Vagina (tissue), 2 donors: ENCODE measurements at regions not wholly inside any gene's neighbourhood (a gene's known extent, or its start where the extent isn't known, plus 50 kb on each side); places are given as distances from the start of the nearest gene placed in this dataset. TPM values are rescaled to one million over a fixed set of nuclear protein-coding genes. Genes with fewer than 3 reads are reported as not detected.
"Not testable (repeated sequence)": the region's sequence is repeated elsewhere in the genome, so short reads cannot be mapped to it uniquely, and the experiment has no call there.

ENCODE experiments used
- DNase-seq, 2 donors: peaks; one replicate each; pipeline ENCODE4 v3.0.0-alpha.2; 2017; ENCODE audit errors: extremely low spot score in 2 of 2
- H3K27ac ChIP-seq: fragments of 200-600 bp; sonication (generic); one replicate; pipeline ENCODE4 v1.5.1; 2019
- H3K27me3 ChIP-seq: fragments of 200-600 bp; sonication (generic); one replicate; pipeline ENCODE4 v1.5.1; 2019
- H3K36me3 ChIP-seq, 2 donors: fragments of 200-600 bp; sonication (generic); one replicate each; pipeline ENCODE4 v1.5.1; 2017 to 2019
- H3K4me1 ChIP-seq: fragments of 200-600 bp; sonication (generic); one replicate; pipeline ENCODE4 v1.5.1; 2019
- H3K4me3 ChIP-seq, 2 donors: fragments of 200-600 bp; sonication (generic); 1 replicate in 1 of 2; 2 replicates in 1 of 2; pipeline ENCODE4 v1.5.1; 2016 to 2019
- H3K9me3 ChIP-seq: fragments of 200-600 bp; sonication (generic); one replicate; pipeline ENCODE4 v1.5.1; 2019
- POLR2AphosphoS5 ChIP-seq, 2 donors: sonication (generic); formaldehyde crosslinking; IDR thresholded peaks; one replicate each; pipeline ENCODE4 v1.9.0; 2017; ENCODE audit warnings: antibody characterized with exemption in 2 of 2, mild to moderate bottlenecking in 2 of 2, low read depth in 1 of 2; ENCODE audit not compliant: insufficient read depth in 1 of 2
- intact Hi-C: fragments of 100-400 bp; cut with DNase I; formaldehyde crosslinking; loops from one replicate; pipeline ENCODE4 v1.15.1; 2023
- small RNA-seq: library from RNA; depleted of rRNA; stranded (forward); fragments of <200 nt; gene quantifications from one replicate; pipeline ENCODE3, GENCODE V24; 2016
- TF ChIP-seq, protein P1 (sequence below), 3 experiments: fragments of 450-650 bp in 2 of 3; fragments of 200-600 bp in 1 of 3; sonication (generic) in 1 of 3; IDR thresholded peaks; one replicate each; pipeline ENCODE4 v1.5.1; 2017 to 2019; ENCODE audit warnings: antibody characterized with exemption in 3 of 3, mild to moderate bottlenecking in 2 of 3, moderate library complexity in 2 of 3

DNA sequence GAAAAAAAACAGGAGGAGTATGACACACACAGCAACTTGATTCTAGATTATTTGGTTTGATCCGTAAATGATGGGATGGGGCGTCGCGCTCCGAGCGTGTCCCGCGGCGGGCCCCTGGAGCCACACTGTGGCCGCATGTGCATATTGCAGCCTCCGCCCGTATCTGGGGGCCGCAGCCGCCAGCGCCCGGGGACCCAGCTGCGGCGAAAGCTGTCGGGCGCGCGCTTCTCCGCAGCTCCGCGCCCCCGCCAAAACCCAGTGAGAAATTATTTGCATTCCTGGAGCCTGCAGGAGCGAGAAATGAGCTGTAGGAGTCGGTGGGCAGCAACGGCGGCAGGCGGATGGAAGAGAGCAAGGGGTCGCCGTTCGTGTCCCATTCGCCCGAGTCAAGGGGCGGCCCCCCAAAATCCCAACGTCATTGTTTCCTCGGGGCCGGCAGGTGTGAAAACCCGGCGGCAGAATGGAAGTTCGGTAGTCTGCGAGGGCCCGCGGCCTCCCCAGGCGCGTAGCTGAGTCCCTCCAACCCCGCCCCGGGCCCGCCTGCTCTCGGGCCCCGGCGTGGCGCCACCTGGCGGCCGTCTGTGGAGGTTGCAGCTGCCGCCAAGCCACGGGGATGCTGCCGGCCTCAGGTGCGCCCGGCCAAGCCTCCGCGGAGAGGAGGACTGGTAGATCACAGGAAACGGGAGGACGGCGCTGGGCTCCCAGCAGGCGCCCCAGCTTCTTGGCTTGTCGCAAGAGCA is 86.8 kb downstream of the FAM72B start:
- H3K4me3 ChIP-seq: peak overlapping the region; percentile 31 to 45
- intact Hi-C loops: not testable (repeated sequence)

DNA sequence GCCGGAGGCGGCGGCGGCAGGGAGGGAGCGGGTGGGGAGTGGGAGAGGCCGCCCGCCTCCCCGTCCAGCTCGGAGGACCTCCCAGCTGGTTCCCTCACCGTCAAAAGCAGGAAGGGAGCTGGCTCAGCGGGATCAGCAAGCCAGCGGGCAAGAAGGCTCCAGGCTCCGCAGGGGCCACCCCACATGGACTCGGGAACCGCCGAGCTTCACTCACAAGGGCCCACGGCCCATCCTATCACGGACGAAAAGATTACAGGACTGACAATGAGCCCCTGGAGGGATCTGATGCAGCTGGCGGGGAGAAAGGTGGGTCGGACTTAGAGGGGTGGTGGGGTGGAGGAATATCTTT is 86.3 kb downstream of the FAM72B start:
- H3K9me3 ChIP-seq, DNase-seq, H3K27me3 ChIP-seq, H3K36me3 ChIP-seq, H3K4me1 ChIP-seq, intact Hi-C loops: not testable (repeated sequence)
- H3K4me3 ChIP-seq: peak overlapping the region; percentile 31 to 45
- peak overlapping the region; percentile 79 for H3K27ac ChIP-seq

More for the DNA sequence above, 86.8 kb downstream of the FAM72B start:
- not testable (repeated sequence) for DNase-seq, H3K27me3 ChIP-seq, H3K9me3 ChIP-seq, H3K36me3 ChIP-seq, H3K4me1 ChIP-seq
- TF ChIP-seq, protein P1, sequence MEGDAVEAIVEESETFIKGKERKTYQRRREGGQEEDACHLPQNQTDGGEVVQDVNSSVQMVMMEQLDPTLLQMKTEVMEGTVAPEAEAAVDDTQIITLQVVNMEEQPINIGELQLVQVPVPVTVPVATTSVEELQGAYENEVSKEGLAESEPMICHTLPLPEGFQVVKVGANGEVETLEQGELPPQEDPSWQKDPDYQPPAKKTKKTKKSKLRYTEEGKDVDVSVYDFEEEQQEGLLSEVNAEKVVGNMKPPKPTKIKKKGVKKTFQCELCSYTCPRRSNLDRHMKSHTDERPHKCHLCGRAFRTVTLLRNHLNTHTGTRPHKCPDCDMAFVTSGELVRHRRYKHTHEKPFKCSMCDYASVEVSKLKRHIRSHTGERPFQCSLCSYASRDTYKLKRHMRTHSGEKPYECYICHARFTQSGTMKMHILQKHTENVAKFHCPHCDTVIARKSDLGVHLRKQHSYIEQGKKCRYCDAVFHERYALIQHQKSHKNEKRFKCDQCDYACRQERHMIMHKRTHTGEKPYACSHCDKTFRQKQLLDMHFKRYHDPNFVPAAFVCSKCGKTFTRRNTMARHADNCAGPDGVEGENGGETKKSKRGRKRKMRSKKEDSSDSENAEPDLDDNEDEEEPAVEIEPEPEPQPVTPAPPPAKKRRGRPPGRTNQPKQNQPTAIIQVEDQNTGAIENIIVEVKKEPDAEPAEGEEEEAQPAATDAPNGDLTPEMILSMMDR (IDR thresholded peaks at IDR 0.05): peak; percentile 46 to 77 (median 70)
- H3K27ac ChIP-seq: peak overlapping the region; percentile 79

DNA sequence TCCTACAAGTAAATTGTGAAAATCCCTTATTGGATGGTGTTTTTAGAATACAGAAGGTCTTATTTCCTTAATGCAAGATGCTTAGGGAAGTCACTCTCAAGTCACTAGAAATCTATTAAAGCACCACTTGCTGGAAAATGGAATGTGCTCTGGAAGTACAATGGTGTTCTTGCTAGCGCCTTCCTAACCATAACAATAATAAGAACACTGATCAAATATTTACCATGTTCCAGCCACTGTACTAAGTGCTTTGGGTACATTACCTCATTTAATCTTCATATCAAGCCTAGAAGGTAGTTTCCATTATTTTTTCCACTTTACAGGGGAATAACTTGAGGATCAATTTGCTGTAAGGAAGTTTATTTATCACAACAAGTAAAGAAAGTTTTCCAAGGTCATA is 75.1 kb downstream of the FAM72B start:
- DNase-seq, H3K9me3 ChIP-seq, H3K4me3 ChIP-seq, H3K27me3 ChIP-seq, intact Hi-C loops, H3K27ac ChIP-seq, H3K4me1 ChIP-seq, H3K36me3 ChIP-seq: not testable (repeated sequence)

DNA sequence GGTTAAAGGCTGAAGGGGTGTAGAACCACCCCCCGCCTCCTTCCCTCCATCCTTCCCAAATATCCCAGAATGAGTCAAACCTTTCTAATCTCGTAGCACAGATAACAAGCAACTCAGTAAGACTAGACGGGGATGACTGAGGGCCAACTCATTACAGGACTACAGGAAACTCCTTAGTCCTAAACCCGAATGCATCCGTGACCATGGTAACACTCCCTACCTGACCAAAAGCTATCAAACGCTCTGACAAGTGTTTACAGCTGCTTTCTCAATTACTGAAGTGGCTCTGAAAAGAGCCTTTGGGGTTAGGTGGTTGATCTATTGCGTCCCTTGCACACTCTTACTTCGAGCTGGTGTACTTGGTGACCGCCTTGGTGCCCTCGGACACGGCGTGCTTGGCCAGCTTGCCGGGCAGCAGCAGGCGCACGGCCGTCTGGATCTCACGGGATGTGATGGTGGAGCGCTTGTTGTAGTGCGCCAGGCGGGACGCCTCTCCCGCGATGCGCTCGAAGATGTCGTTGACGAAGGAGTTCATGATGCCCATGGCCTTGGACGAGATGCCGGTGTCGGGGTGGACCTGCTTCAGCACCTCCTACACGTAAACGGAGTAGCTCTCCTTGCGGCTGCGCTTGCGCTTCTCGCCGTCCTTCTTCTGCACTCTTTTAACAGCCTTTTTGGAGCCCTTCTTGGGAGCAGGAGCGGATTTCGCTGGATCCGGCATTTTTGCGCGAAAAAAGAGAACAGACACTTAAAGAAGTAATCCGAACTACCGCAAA is 67.4 kb downstream of the FAM72B start:
- DNase-seq, H3K27me3 ChIP-seq, H3K4me1 ChIP-seq, H3K36me3 ChIP-seq, H3K9me3 ChIP-seq, intact Hi-C loops: not testable (repeated sequence)
- TF ChIP-seq POLR2AphosphoS5 (IDR thresholded peaks at IDR 0.05; ENCODE audit: insufficient read depth in 1 of 2, low read depth in 1 of 2): peak in 1 of 2 donors; percentile 48
- peak overlapping the region; percentile 30 to 45 for H3K4me3 ChIP-seq
- H3K27ac ChIP-seq: peak overlapping the region; percentile 66

DNA sequence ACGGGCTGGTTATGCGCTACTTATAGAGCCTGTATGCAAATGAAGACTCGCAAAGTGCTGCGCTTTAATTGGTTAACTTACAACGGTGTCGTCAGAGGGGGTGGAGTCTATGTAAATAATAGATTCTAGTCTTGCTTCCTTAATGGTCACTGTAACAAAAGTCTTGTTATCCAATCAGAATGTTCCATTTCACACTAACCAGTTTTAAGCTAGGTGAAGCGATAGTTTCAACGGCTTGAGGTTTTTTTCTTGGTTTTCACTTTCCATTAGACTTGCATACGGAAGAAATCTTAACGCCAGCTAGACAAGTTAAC is 66.9 kb downstream of the FAM72B start:
- H3K4me1 ChIP-seq, H3K27me3 ChIP-seq, DNase-seq, intact Hi-C loops, H3K9me3 ChIP-seq, H3K36me3 ChIP-seq: not testable (repeated sequence)
- peak overlapping the region; percentile 66 for H3K27ac ChIP-seq
- H3K4me3 ChIP-seq: peak overlapping the region; percentile 30 to 45

DNA sequence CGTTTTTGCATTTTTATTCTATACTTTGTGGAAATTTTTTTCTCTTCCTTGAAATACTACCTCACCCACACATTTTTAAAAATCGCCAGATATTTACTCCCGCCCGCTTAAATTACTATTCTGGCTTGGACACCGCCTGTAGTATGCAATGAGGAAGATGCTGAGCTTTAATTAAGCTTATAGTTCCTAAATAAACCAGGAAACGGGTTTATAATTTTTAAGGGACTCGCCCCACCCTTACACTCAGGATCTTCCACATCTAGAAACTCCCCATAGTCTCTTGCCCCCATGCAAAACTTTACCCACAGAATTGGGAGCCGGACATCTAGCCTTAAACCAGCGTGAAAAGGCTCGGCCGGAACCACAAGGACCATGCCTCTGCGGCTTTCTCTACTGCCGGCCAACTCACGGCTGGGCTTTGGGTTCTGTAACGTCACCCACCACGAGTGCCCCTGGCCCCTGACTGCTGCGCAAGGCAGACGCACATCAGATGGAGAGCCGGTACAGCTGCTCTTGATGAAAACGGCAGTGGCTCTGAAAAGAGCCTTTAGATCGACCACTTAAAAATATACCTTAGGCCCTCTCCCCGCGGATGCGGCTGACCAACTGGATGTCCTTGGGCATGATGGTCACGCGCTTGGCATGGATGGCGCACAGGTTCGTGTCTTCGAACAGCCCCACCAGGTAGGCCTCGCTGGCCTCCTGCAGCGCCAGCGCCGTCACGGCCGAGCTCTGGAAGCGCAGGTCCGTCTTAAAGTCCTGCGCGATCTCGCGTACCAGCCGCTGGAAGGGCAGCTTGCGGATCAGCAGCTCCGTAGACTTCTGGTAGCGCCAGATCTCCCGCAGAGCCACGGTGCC is 66.3 kb downstream of the FAM72B start:
- H3K27ac ChIP-seq: peak overlapping the region; percentile 72
- peak overlapping the region; percentile 33 to 47 for H3K4me3 ChIP-seq
- H3K36me3 ChIP-seq, intact Hi-C loops, DNase-seq, H3K27me3 ChIP-seq, H3K4me1 ChIP-seq, H3K9me3 ChIP-seq: not testable (repeated sequence)
- peak in 1 of 2 donors; percentile 27 for TF ChIP-seq POLR2AphosphoS5 (IDR thresholded peaks at IDR 0.05; ENCODE audit: insufficient read depth in 1 of 2, low read depth in 1 of 2)

Small RNA genes lying in the stretch of these regions (small RNA-seq; reads per million reads assigned to genes)
- not detected for gene RF00003
- gene RNVU1-4: not detected
